HFF-Myc (cell line): ENCODE measurements at regions not wholly inside any gene's neighbourhood (a gene's known extent, or its start where the extent isn't known, plus 50 kb on each side); places are given as distances from the start of the nearest gene placed in this dataset.
"Not testable (repeated sequence)": the region's sequence is repeated elsewhere in the genome, so short reads cannot be mapped to it uniquely, and the experiment has no call there.

ENCODE experiments used
- DNase-seq: peaks from one replicate; pipeline ENCODE4 v3.0.0-alpha.2; 2011; ENCODE audit warnings: low read depth; ENCODE audit errors: extremely low read depth
- H3K4me3 ChIP-seq: replicated peaks from 2 replicates; pipeline ENCODE4 v1.5.1; 2011; ENCODE audit warnings: low read depth, mild to moderate bottlenecking, control low read depth, low read length
- CTCF ChIP-seq: IDR thresholded peaks from 2 replicates; pipeline ENCODE4 v1.5.1; 2012; ENCODE audit warnings: mild to moderate bottlenecking, low read depth, low read length, control low read depth; ENCODE audit errors: missing control alignments

DNA sequence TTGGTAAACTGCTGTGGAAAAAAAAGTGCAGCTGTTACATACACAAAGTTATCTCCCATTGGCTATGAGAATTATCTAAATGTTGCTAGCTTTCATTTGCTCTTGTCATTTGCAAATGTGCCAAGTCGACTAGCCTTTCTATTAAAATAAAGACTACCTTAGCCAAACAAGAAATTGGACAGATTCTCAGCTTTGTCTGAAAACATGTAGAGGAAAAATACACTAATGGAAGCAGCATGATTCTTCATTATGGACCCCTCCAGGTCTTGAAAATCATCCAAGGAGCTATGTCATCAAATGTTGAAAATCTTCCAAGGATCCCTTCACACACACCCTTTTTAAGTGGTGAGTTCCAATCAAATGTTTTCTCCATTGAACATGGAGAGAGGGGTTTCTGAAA lies 237.7 kb downstream of the ETV1 start:
- no peak for DNase-seq
- no peak for TF ChIP-seq CTCF

GRCh38 chr7:13757841-13758240 lies 231.6 kb downstream of the ETV1 start:
- H3K4me3 ChIP-seq, result no peak overlapping the region
- DNase-seq, result no peak
- TF ChIP-seq CTCF, result no peak

More for the DNA sequence above, 237.7 kb downstream of the ETV1 start:
- H3K4me3 ChIP-seq, result no peak overlapping the region

DNA sequence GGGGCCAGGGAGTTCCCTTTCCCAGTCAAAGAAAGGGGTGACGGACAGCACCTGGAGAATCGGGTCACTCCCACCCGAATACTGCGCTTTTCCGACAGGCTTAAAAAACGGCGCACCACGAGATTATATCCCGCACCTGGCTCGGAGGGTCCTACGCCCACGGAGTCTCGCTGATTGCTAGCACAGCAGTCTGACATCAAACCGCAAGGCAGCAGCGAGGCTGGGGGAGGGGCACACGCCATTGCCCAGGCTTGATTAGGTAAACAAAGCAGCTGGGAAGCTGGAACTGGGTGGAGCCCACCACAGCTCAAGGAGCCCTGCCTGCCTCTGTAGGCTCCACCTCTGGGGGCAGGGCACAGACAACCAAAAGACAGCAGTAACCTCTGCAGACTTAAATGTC lies 223.6 kb downstream of the ETV1 start:
- not testable (repeated sequence) for H3K4me3 ChIP-seq, DNase-seq

GRCh38 chr7:13770305-13770704 lies 219.2 kb downstream of the ETV1 start:
- TF ChIP-seq CTCF, result no peak
- no peak overlapping the region for H3K4me3 ChIP-seq
- no peak for DNase-seq

DNA sequence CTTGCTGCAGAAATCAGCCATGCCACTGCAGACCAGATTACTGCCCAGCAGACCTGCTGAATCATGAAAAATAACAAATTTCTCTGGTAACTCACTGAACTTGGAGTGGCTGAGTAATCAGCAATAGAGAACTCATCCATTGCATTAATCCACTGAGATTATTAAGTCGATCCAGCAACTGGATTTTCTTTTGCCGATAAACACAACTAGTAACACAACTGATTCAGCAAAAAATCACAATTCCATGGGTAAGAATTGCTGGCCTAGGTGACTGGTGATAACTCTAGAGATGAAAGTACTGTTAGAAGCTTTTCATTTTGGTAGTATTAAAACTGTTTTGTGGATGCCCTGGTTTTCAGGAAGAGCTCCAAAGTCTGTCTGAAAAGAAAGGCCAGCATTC lies 214.5 kb downstream of the ETV1 start:
- DNase-seq, result no peak
- H3K4me3 ChIP-seq, result no peak overlapping the region
- no peak for TF ChIP-seq CTCF

DNA sequence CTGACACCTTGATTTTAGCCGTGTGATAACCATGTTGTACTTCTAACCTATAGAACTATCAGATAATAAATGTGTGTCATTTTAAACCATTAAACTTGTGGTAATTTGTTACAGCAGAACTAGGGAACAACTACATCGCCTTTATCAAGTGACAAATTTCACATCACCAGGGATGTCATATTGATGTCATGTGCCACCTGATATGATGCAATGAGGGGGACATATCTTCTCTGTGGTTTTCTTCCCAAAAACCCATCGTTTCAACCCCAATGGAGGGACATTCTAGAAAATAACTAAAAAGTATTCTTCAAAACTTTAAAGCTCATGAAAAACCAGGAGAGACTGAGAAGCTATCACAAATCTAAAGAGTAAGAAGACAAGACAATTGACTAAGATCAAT lies 212.2 kb downstream of the ETV1 start:
- no peak overlapping the region for H3K4me3 ChIP-seq
- TF ChIP-seq CTCF, result no peak
- DNase-seq, result no peak

- TF ChIP-seq CTCF, result no peak
- no peak for DNase-seq
- no peak overlapping the region for H3K4me3 ChIP-seq
Observed at GRCh38 chr7:13778967-13779366, 210.5 kb downstream of the ETV1 start.
